ENCODE measurements at regions not wholly inside any gene's neighbourhood (a gene's known extent, or its start where the extent isn't known, plus 50 kb on each side); places are given as distances from the start of the nearest gene placed in this dataset.

DNA sequence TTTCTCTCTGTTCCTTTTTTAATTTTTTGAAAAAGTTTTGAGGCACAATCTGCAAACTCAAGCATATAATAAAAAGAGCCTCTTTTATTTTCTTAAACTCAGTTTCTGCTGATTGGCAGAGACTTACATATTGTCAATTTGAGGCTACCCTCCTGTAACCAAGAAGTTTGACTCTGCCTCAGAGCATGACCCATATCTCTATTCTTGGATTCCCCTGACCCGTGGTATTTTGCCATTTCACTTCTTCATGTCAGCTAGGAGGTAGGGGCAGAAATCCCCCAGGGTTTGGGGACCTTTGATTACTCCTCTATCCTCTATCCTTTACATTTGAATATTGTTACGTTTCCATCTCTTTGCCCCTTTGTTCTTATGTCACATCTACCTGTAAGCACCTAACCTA lies 479.1 kb upstream of the ALCAM start:
- Histone ChIP-seq H3K36me3 (no peaks in the 10 kb centered on the region), H3K4me1 (no peaks in the 10 kb centered on the region), H3K27me3 (no peaks in the 10 kb centered on the region), H3K9me3 (no peaks in the 10 kb centered on the region), H3K27ac (no peak overlapping the region), H3K4me3 (no peak overlapping the region)
- DNase-seq (no peak), ATAC-seq (no peak)
- intact Hi-C loops (cut with DNase I): no loop called here
- TF ChIP-seq, protein P1, sequence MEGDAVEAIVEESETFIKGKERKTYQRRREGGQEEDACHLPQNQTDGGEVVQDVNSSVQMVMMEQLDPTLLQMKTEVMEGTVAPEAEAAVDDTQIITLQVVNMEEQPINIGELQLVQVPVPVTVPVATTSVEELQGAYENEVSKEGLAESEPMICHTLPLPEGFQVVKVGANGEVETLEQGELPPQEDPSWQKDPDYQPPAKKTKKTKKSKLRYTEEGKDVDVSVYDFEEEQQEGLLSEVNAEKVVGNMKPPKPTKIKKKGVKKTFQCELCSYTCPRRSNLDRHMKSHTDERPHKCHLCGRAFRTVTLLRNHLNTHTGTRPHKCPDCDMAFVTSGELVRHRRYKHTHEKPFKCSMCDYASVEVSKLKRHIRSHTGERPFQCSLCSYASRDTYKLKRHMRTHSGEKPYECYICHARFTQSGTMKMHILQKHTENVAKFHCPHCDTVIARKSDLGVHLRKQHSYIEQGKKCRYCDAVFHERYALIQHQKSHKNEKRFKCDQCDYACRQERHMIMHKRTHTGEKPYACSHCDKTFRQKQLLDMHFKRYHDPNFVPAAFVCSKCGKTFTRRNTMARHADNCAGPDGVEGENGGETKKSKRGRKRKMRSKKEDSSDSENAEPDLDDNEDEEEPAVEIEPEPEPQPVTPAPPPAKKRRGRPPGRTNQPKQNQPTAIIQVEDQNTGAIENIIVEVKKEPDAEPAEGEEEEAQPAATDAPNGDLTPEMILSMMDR (IDR thresholded peaks at IDR 0.05): no peak

- no peak for ATAC-seq
- Histone ChIP-seq H3K4me1 (no peaks in the 10 kb centered on the region), H3K4me3 (no peak overlapping the region), H3K36me3 (no peaks in the 10 kb centered on the region), H3K27ac (no peak overlapping the region), H3K27me3 (no peaks in the 10 kb centered on the region), H3K9me3 (no peaks in the 10 kb centered on the region)
- TF ChIP-seq, protein P1 (IDR thresholded peaks at IDR 0.05): no peak
- DNase-seq: no peak
- intact Hi-C loops (cut with DNase I): no loop called here
Measured at GRCh38 chr3:104892044-104892443, 474.7 kb upstream of the ALCAM start.

- TF ChIP-seq, protein P1 (IDR thresholded peaks at IDR 0.05): no peak
- no peaks in the 10 kb centered on the region for H3K9me3 ChIP-seq
- no peaks in the 10 kb centered on the region for H3K4me1 ChIP-seq
- intact Hi-C loops (cut with DNase I): no loop called here
- DNase-seq (no peak), ATAC-seq (no peak)
- H3K36me3 ChIP-seq: no peaks in the 10 kb centered on the region
- no peak overlapping the region for H3K4me3 ChIP-seq
- H3K27ac ChIP-seq: no peak overlapping the region
- H3K27me3 ChIP-seq: no peaks in the 10 kb centered on the region
Measured at GRCh38 chr3:104896624-104897023, 470.1 kb upstream of the ALCAM start.

DNA sequence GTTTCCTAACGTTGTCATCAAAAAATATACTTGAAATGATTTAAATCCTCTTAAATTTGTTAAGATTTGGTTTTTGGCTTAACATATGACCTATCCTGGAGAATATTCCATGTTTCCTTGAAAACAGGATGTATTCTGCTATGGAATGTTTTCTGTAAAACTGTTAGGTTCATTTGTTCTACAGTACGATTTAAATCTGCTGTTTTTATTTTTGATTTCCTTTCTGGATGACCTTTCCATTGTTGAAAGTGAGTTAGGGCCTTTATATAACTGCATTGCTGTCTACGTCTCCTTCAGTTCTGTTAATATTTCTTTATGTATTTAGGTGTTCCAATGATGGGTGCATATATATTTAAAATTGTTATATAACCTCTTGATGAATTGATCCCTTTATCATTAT lies 465.3 kb upstream of the ALCAM start:
- ATAC-seq: no peak
- no peak for DNase-seq
- Histone ChIP-seq H3K4me3 (no peak overlapping the region), H3K4me1 (no peaks in the 10 kb centered on the region), H3K9me3 (peaks cover 0 to 29% of the 10 kb centered on the region in 2 donors), H3K27me3 (no peaks in the 10 kb centered on the region), H3K36me3 (no peaks in the 10 kb centered on the region), H3K27ac (no peak overlapping the region)
- intact Hi-C loops (cut with DNase I): no loop called here
- TF ChIP-seq, protein P1 (IDR thresholded peaks at IDR 0.05): no peak

GRCh38 chr3:104903064-104903463 lies 463.6 kb upstream of the ALCAM start:
- intact Hi-C loops (cut with DNase I): no loop called here
- DNase-seq (no peak), ATAC-seq (no peak)
- peaks cover 0 to 36% of the 10 kb centered on the region in 2 donors for H3K9me3 ChIP-seq
- H3K27ac ChIP-seq: no peak overlapping the region
- TF ChIP-seq, protein P1 (IDR thresholded peaks at IDR 0.05): no peak
- H3K4me3 ChIP-seq: no peak overlapping the region
- H3K4me1 ChIP-seq: no peaks in the 10 kb centered on the region
- no peaks in the 10 kb centered on the region for H3K27me3 ChIP-seq
- no peaks in the 10 kb centered on the region for H3K36me3 ChIP-seq

All from left lung (tissue), 4 donors.